AG04450 (cell line): ENCODE measurements at regions not wholly inside any gene's neighbourhood (a gene's known extent, or its start where the extent isn't known, plus 50 kb on each side); places are given as distances from the start of the nearest gene placed in this dataset.
"Not testable (repeated sequence)": the region's sequence is repeated elsewhere in the genome, so short reads cannot be mapped to it uniquely, and the experiment has no call there.

Experiments
- CTCF ChIA-PET: fragments of 300-600, 350-600 bp; formaldehyde crosslinking; extraction: SDS; loops from one replicate; lab custom pipeline; 2022; ENCODE audit warnings: antibody characterized with exemption, inconsistent platforms; lab: Charles Lee
- POLR2A ChIA-PET: fragments of 350-600 bp; formaldehyde crosslinking; extraction: SDS; loops from one replicate; lab custom pipeline; 2021; ENCODE audit warnings: antibody characterized with exemption, inconsistent platforms; lab: Yijun Ruan, JAX
- DNase-seq: peaks from one replicate; pipeline ENCODE4 v3.0.0-alpha.2; 2011; ENCODE audit warnings: low read depth, low spot score
- H3K27ac ChIP-seq: one replicate; pipeline ENCODE4 v1.5.1; 2012; ENCODE audit warnings: low read depth, low read length, control low read depth
- H3K27me3 ChIP-seq: one replicate; pipeline ENCODE4 v1.6.0; 2012; ENCODE audit warnings: low read length; ENCODE audit not compliant: control insufficient read depth, insufficient read depth
- H3K4me3 ChIP-seq: 2 replicates; pipeline ENCODE4 v1.5.1; 2011; ENCODE audit warnings: mild to moderate bottlenecking, low read depth, low read length, control low read depth
- H3K9me3 ChIP-seq: 2 replicates; pipeline ENCODE4 v1.5.1; 2012; ENCODE audit warnings: low read length; ENCODE audit not compliant: control insufficient read depth, insufficient read depth
- TF ChIP-seq, protein P1 (sequence below): IDR thresholded peaks from 2 replicates; pipeline ENCODE4 v1.5.1; 2011; ENCODE audit warnings: low read depth, low read length, control low read depth, inconsistent platforms

DNA sequence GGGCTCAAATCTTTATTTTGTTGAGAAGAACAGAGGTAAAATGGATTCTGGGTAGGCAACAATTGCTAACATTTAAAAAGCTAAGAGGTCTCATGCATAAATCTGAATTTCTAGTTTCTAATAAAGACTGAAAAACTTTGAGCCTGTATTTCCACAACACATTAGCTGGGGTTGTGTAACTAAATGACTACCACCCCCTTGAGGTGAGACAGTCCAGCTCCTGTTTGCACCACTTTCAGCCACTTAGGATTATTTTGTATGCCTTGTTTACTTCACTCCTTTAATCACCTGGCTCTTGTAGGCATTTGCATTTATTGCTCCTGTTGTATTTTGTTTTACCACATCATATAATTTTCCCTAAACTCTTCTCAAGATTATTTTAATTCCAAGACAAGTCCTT, 376.6 kb downstream of the PTH2R start:
- CTCF ChIA-PET = no interaction called here

DNA sequence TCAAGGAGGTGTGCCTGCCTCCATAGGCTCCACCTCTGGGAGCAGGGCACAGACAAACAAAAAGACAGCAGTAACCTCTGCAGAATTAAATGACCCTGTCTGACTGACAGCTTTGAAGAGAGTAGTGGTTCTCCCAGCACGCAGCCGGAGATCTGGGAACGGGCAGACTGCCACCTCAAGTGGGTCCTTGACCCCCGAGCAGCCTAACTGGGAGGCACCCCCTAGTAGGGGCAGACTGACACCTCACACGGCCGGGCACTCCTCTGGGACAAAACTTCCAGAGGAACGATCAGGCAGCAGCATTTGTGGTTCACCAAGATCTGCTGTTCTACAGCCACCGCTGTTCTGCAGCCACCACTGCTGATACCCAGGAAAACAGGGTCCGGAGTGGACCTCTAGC, 378.2 kb downstream of the PTH2R start:
- H3K4me3 ChIP-seq, POLR2A ChIA-PET, H3K27me3 ChIP-seq, DNase-seq, CTCF ChIA-PET, H3K27ac ChIP-seq: not testable (repeated sequence)
- peaks cover 11% of the 10 kb centered on the region for H3K9me3 ChIP-seq

More for the DNA sequence above, 376.6 kb downstream of the PTH2R start:
- H3K9me3 ChIP-seq = peaks cover 11% of the 10 kb centered on the region
- no peaks in the 10 kb centered on the region for H3K27me3 ChIP-seq
- H3K27ac ChIP-seq = no peak overlapping the region
- no peak overlapping the region for H3K4me3 ChIP-seq
- no peak for DNase-seq
- TF ChIP-seq, protein P1, sequence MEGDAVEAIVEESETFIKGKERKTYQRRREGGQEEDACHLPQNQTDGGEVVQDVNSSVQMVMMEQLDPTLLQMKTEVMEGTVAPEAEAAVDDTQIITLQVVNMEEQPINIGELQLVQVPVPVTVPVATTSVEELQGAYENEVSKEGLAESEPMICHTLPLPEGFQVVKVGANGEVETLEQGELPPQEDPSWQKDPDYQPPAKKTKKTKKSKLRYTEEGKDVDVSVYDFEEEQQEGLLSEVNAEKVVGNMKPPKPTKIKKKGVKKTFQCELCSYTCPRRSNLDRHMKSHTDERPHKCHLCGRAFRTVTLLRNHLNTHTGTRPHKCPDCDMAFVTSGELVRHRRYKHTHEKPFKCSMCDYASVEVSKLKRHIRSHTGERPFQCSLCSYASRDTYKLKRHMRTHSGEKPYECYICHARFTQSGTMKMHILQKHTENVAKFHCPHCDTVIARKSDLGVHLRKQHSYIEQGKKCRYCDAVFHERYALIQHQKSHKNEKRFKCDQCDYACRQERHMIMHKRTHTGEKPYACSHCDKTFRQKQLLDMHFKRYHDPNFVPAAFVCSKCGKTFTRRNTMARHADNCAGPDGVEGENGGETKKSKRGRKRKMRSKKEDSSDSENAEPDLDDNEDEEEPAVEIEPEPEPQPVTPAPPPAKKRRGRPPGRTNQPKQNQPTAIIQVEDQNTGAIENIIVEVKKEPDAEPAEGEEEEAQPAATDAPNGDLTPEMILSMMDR = no peak
- POLR2A ChIA-PET = no interaction called here

DNA sequence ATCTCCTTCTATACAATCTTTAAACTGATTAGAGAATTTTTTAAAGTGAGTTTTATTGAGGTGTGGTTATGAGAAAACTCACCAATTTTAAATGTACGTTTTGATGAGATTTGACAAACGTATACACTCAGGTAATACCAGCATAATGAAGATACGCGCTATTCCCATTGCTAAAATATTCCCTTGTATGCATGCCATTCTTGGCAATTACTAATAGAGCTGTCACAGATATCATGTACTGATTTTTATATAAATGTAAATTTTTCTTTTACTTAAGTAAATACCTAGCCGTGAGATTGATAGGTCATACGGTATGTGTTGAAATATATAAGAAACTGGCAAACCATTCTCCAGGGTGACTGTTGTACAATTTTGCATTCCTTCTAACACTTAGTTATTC, 384.7 kb downstream of the PTH2R start:
- no peaks in the 10 kb centered on the region for H3K27me3 ChIP-seq
- H3K27ac ChIP-seq = no peak overlapping the region
- no peak for DNase-seq
- H3K4me3 ChIP-seq = no peak overlapping the region
- CTCF ChIA-PET = no interaction called here
- TF ChIP-seq, protein P1 = no peak
- POLR2A ChIA-PET = no interaction called here
- peaks cover 13% of the 10 kb centered on the region for H3K9me3 ChIP-seq

DNA sequence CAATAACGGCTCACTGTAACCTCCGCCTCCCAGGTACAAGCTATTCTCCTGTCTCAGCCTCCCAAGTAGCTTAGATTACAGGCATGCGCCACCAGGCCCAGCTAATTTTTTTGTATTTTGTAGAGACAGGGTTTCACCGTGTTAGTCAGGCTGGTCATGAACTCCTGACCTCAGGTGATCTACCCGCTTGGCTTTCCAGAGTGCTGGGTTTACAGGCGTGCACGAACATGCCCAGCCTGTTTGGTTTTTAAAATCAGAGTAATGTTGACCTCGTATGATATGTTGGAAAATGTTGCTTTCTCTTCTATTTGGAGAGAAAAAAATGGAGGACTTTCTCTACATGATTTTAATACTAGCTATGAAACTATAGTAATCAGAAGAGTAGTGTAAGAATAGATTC, 386.2 kb downstream of the PTH2R start:
- POLR2A ChIA-PET = no interaction called here
- Histone ChIP-seq H3K27ac (no peak overlapping the region), H3K9me3 (peaks cover 13% of the 10 kb centered on the region), H3K27me3 (no peaks in the 10 kb centered on the region), H3K4me3 (no peak overlapping the region)
- CTCF ChIA-PET = no interaction called here
- DNase-seq = no peak
- TF ChIP-seq, protein P1 = no peak

DNA sequence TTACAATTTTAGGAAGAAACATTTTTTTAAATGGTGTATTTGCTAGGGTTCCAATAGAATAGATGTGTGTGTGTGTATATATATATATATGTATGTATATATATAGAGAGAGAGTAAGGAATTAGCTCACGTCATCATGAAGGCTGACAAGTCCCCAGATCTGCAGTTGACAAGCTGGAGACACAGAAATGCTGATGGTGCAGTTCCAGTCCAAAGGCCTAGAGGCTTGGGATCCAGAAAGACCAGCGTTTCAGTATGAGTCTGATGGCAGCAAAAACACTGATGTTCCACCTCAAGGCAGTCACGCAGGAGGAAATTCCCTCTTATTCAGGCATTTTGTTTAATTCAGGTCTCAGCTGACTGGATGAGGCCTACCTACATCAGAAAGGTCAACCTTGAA, 386.8 kb downstream of the PTH2R start:
- ChIA-PET CTCF (no interaction called here), POLR2A (no interaction called here)
- TF ChIP-seq, protein P1 = no peak
- H3K4me3 ChIP-seq = no peak overlapping the region
- H3K27me3 ChIP-seq = no peaks in the 10 kb centered on the region
- no peak overlapping the region for H3K27ac ChIP-seq
- DNase-seq = no peak
- peaks cover 13% of the 10 kb centered on the region for H3K9me3 ChIP-seq
